22Rv1 (cell line): ENCODE measurements at regions not wholly inside any gene's neighbourhood (a gene's known extent, or its start where the extent isn't known, plus 50 kb on each side); places are given as distances from the start of the nearest gene placed in this dataset.

ENCODE experiments used
- ZFX ChIP-seq: fragments of 450-650 bp; IDR thresholded peaks from 2 replicates; pipeline ENCODE4 v1.6.1; 2017; ENCODE audit warnings: antibody characterized with exemption, borderline replicate concordance
- TF ChIP-seq, protein P1 (sequence below): fragments of 450-650 bp; IDR thresholded peaks from 2 replicates; pipeline ENCODE4 v1.5.1; 2017; ENCODE audit warnings: mild to moderate bottlenecking

DNA sequence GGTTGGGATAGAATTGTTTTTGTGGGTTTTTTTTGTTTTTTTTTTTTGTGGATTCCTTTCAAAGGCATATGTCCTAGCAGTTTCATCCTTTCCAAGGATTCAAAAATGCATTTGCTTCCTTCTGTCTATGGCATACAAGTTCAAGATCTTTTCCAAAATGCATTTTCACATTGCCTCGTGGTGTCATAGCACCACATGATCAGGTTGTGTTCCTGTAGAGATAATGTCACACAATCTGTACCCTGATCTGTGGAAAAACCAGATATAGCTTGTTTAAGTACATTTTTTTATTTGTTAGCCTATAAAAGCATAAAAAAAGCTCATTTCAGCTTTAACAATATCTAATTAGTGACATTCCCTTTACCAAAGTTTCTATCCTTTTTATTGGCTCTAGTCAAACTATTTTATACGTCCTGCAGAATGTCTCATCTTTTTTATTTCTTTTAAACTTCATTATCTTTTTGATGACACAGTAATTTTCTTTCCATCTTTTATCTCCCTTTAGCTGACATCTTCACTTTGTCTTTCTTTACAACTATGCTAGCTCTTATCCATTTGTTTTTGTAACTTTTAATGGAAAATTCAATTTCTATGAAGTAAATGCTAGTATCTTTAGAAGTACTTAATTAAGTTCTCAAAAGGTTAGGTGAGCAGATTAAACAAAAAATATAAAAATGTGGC, 106.0 kb upstream of the NOVA1 start:
- TF ChIP-seq, protein P1, sequence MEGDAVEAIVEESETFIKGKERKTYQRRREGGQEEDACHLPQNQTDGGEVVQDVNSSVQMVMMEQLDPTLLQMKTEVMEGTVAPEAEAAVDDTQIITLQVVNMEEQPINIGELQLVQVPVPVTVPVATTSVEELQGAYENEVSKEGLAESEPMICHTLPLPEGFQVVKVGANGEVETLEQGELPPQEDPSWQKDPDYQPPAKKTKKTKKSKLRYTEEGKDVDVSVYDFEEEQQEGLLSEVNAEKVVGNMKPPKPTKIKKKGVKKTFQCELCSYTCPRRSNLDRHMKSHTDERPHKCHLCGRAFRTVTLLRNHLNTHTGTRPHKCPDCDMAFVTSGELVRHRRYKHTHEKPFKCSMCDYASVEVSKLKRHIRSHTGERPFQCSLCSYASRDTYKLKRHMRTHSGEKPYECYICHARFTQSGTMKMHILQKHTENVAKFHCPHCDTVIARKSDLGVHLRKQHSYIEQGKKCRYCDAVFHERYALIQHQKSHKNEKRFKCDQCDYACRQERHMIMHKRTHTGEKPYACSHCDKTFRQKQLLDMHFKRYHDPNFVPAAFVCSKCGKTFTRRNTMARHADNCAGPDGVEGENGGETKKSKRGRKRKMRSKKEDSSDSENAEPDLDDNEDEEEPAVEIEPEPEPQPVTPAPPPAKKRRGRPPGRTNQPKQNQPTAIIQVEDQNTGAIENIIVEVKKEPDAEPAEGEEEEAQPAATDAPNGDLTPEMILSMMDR: no peak
- no peak for TF ChIP-seq ZFX
